GM23338 (cell line): ENCODE measurements at regions not wholly inside any gene's neighbourhood (a gene's known extent, or its start where the extent isn't known, plus 50 kb on each side); places are given as distances from the start of the nearest gene placed in this dataset.
"Not testable (repeated sequence)": the region's sequence is repeated elsewhere in the genome, so short reads cannot be mapped to it uniquely, and the experiment has no call there.

Source experiments
- ATAC-seq: fragments of 200-7000 bp; cut with Tn5 transposase; 3 replicates; pipeline ENCODE4 v1.9.1; 2020
- DNase-seq: peaks from one replicate; pipeline ENCODE4 v3.0.0-alpha.2; 2015; ENCODE audit warnings: low spot score
- H2AFZ ChIP-seq: fragments of 200-600 bp; sonication (generic); 2 replicates; pipeline ENCODE4 v1.8.0; 2016; ENCODE audit warnings: antibody characterized with exemption, mild to moderate bottlenecking, moderate library complexity
- H3F3A ChIP-seq: fragments of 200-600 bp; sonication (generic); replicated peaks from 2 replicates; pipeline ENCODE4 v1.8.0; 2017; ENCODE audit warnings: antibody characterized with exemption, mixed run types, low read depth
- H3K27ac ChIP-seq: fragments of 200-600 bp; sonication (generic); 2 replicates; pipeline ENCODE4 v1.6.1; 2016; ENCODE audit warnings: low read depth
- H3K27me3 ChIP-seq: fragments of 200-600 bp; sonication (generic); 2 replicates; pipeline ENCODE4 v1.8.0; 2016; ENCODE audit warnings: mild to moderate bottlenecking, mixed run types, moderate library complexity; ENCODE audit not compliant: insufficient read depth
- H3K36me3 ChIP-seq: fragments of 200-600 bp; sonication (generic); 2 replicates; pipeline ENCODE4 v1.8.0; 2016; ENCODE audit warnings: mild to moderate bottlenecking; ENCODE audit not compliant: insufficient read depth
- H3K4me1 ChIP-seq: fragments of 200-600 bp; sonication (generic); 2 replicates; pipeline ENCODE4 v1.8.0; 2016; ENCODE audit warnings: mild to moderate bottlenecking, moderate library complexity; ENCODE audit not compliant: insufficient read depth
- H3K4me2 ChIP-seq: fragments of 200-600 bp; sonication (generic); 2 replicates; pipeline ENCODE4 v1.7.1; 2017; ENCODE audit warnings: mixed run types
- H3K4me3 ChIP-seq: fragments of 200-600 bp; sonication (generic); 2 replicates; pipeline ENCODE4 v1.6.1; 2016; ENCODE audit warnings: mixed run types
- H3K79me2 ChIP-seq: fragments of 200-600 bp; sonication (generic); replicated peaks from 2 replicates; pipeline ENCODE4 v1.8.0; 2017; ENCODE audit warnings: mild to moderate bottlenecking; ENCODE audit not compliant: insufficient read depth
- H3K9me2 ChIP-seq: fragments of 200-600 bp; sonication (generic); 2 replicates; pipeline ENCODE4 v1.8.0; 2017; ENCODE audit not compliant: insufficient read depth
- H4K20me1 ChIP-seq: fragments of 200-600 bp; sonication (generic); replicated peaks from 2 replicates; pipeline ENCODE4 v1.8.0; 2017; ENCODE audit warnings: mild to moderate bottlenecking; ENCODE audit not compliant: insufficient read depth
- H3K27ac Mint-ChIP-seq: 2 replicates; pipeline ENCODE4 v1.8.0; 2020; ENCODE audit warnings: inconsistent platforms, mild to moderate bottlenecking, moderate library complexity, mixed read lengths
- H3K27me3 Mint-ChIP-seq: 3 replicates; pipeline ENCODE4 v1.8.0; 2022; ENCODE audit warnings: low read depth, mild to moderate bottlenecking, moderate library complexity, mixed read lengths, inconsistent platforms; ENCODE audit not compliant: insufficient read depth, poor library complexity
- H3K36me3 Mint-ChIP-seq: 3 replicates; pipeline ENCODE4 v1.8.0; 2021; ENCODE audit warnings: low read depth, mild to moderate bottlenecking, inconsistent platforms, moderate library complexity, mixed read lengths
- H3K4me1 Mint-ChIP-seq: 3 replicates; pipeline ENCODE4 v1.8.0; 2020; ENCODE audit warnings: mild to moderate bottlenecking, inconsistent platforms, mixed read lengths
- H3K4me3 Mint-ChIP-seq: 3 replicates; pipeline ENCODE4 v1.8.0; 2021; ENCODE audit warnings: moderate library complexity, mild to moderate bottlenecking, inconsistent platforms, mixed read lengths
- H3K9me3 Mint-ChIP-seq: 3 replicates; pipeline ENCODE4 v1.8.0; 2020; ENCODE audit warnings: moderate library complexity, mild to moderate bottlenecking, inconsistent platforms, mixed read lengths
- CREB1 ChIP-seq: fragments of 250-450 bp; sonication (Bioruptor Pico); IDR thresholded peaks from 2 replicates; pipeline ENCODE4 v1.5.0; 2020; ENCODE audit warnings: low read depth, mild to moderate bottlenecking, moderate library complexity
- EZH2 ChIP-seq: fragments of 200-600 bp; sonication (generic); IDR thresholded peaks from one replicate; pipeline ENCODE4 v1.8.0; 2017; ENCODE audit warnings: antibody characterized with exemption, mild to moderate bottlenecking, low read depth; ENCODE audit not compliant: unreplicated experiment
- EZH2phosphoT487 ChIP-seq: fragments of 200-600 bp; sonication (generic); IDR thresholded peaks from one replicate; pipeline ENCODE4 v1.8.1; 2018; ENCODE audit warnings: antibody characterized with exemption; ENCODE audit not compliant: unreplicated experiment
- JUNB ChIP-seq: IDR thresholded peaks from one replicate; pipeline ENCODE4 v1.6.1; 2016; ENCODE audit warnings: antibody characterized with exemption; ENCODE audit not compliant: unreplicated experiment
- NANOG ChIP-seq: IDR thresholded peaks from 2 replicates; pipeline ENCODE4 v1.6.1; 2016; ENCODE audit warnings: antibody characterized with exemption, borderline replicate concordance
- POLR2AphosphoS5 ChIP-seq: IDR thresholded peaks from 2 replicates; pipeline ENCODE4 v1.6.1; 2016; ENCODE audit warnings: antibody characterized with exemption, low read depth
- ZNF114 ChIP-seq: fragments of 250-450 bp; sonication (Bioruptor Pico); IDR thresholded peaks from 2 replicates; pipeline ENCODE4 v1.5.0; 2020; ENCODE audit warnings: mild to moderate bottlenecking, moderate library complexity
- ZNF331 ChIP-seq: fragments of 250-450 bp; sonication (Bioruptor Pico); IDR thresholded peaks from 2 replicates; pipeline ENCODE4 v1.5.0; 2020; ENCODE audit warnings: low read depth, mild to moderate bottlenecking, moderate library complexity
- TF ChIP-seq, protein P1 (sequence below), 2 experiments: fragments of 200-600 bp in 1 of 2; sonication (generic) in 1 of 2; conservative IDR thresholded peaks; 2 replicates each; pipeline versions ENCODE4 v1.5.1 to v1.6.1; 2016 to 2017; ENCODE audit warnings: antibody characterized with exemption in 2 of 2, low read depth in 2 of 2, mild to moderate bottlenecking in 2 of 2, moderate library complexity in 1 of 2
- TF ChIP-seq, protein P2 (sequence below): IDR thresholded peaks from 2 replicates; pipeline ENCODE4 v1.6.1; 2016; ENCODE audit warnings: antibody characterized with exemption

DNA sequence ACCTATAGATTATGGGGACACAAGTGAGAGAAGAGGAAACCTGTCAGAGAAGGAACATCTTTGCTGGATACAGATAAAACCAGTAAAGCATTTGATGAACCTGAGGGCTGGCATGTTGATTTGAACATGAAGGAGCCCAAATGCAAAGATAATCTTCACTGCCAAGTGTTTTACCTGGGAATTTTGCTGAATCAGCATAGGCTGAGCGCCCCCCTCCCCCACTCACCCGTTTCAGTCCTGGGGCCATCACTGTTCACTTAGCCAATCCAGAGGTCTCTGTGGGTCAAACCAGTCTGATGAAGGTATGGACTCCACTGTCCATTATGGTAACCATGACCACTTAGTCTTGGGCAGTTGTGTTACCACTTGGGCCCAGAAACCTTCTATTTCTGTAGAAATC is 466.0 kb upstream of the GRM7 start (continued):
- TF ChIP-seq CREB1 (CRISPR knock-in tag), result no peak
- TF ChIP-seq ZNF114, result no peak
- TF ChIP-seq ZNF331 (CRISPR knock-in tag), result no peak
- TF ChIP-seq NANOG, result no peak
- TF ChIP-seq JUNB, result no peak
- TF ChIP-seq EZH2, result no peak
- TF ChIP-seq POLR2AphosphoS5, result no peak
- TF ChIP-seq EZH2phosphoT487, result no peak
- TF ChIP-seq, protein P1, sequence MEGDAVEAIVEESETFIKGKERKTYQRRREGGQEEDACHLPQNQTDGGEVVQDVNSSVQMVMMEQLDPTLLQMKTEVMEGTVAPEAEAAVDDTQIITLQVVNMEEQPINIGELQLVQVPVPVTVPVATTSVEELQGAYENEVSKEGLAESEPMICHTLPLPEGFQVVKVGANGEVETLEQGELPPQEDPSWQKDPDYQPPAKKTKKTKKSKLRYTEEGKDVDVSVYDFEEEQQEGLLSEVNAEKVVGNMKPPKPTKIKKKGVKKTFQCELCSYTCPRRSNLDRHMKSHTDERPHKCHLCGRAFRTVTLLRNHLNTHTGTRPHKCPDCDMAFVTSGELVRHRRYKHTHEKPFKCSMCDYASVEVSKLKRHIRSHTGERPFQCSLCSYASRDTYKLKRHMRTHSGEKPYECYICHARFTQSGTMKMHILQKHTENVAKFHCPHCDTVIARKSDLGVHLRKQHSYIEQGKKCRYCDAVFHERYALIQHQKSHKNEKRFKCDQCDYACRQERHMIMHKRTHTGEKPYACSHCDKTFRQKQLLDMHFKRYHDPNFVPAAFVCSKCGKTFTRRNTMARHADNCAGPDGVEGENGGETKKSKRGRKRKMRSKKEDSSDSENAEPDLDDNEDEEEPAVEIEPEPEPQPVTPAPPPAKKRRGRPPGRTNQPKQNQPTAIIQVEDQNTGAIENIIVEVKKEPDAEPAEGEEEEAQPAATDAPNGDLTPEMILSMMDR (conservative IDR thresholded peaks at IDR 0.05; ENCODE audit: low read depth in 2 of 2), result no peak

DNA sequence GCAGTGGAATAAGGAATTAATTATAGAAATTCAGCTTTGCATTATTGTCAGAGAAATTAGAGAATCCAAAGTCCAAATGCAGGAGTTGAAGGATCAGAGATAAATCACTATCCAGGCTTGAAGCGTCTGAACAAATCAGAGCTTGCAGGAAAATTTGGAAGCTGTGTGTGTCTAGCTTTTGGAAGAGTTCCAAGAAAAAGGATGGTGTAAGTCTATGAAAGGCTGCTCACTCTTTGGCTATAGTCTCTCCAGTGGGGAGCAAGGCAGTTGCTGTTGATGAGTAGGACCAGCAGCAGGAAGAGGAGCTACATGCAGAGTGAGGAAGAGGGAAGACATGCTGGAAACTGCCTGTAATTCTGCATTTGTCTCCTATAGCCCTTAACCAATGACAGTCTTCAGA is 464.3 kb upstream of the GRM7 start:
- H3K27ac Mint-ChIP-seq, result no peak overlapping the region

DNA sequence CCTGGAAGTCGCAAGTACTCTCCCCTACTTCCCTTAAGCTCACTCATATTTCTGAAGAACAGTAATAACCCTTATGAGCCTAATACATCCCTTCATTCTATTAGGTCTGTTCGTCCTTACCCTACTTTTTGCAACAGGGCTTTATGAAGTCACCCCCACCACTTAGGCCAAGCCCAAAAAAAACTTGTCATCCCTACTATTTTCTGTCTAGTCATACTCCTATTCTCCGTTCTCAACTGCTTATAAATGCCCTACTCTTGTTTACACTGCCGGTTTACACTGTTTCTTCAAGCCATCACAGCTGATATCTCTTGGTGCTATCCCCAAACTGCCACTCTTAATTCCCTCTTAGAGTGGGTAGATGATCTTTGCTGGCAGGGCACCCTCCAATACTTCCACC is 458.2 kb upstream of the GRM7 start:
- not testable (repeated sequence) for H3K4me3 Mint-ChIP-seq, H3K4me3 ChIP-seq, ATAC-seq, H3K27me3 Mint-ChIP-seq, DNase-seq, H3K27ac Mint-ChIP-seq, H3K36me3 ChIP-seq, H3K36me3 Mint-ChIP-seq, H3K4me1 ChIP-seq, H3K27me3 ChIP-seq, H3F3A ChIP-seq, H4K20me1 ChIP-seq, H3K79me2 ChIP-seq, H3K9me2 ChIP-seq, H3K4me1 Mint-ChIP-seq, H3K4me2 ChIP-seq, H3K27ac ChIP-seq, H2AFZ ChIP-seq
- H3K9me3 Mint-ChIP-seq, result peaks cover 26% of the 10 kb centered on the region

More for the DNA sequence above, 464.3 kb upstream of the GRM7 start:
- peaks cover 4% of the 10 kb centered on the region for H3K36me3 Mint-ChIP-seq
- ATAC-seq (no peak), DNase-seq (no peak)
- H3K9me3 Mint-ChIP-seq, result peaks cover 56% of the 10 kb centered on the region
- Histone ChIP-seq H3K4me1 (no peaks in the 10 kb centered on the region), H3K36me3 (peaks cover 3% of the 10 kb centered on the region; the same call in 1 of the 2 replicates), H3K27ac (no peak overlapping the region), H2AFZ (no peak overlapping the region), H3K4me2 (no peak overlapping the region), H3K27me3 (no peaks in the 10 kb centered on the region), H3K79me2 (no peaks in the 10 kb centered on the region), H3K4me3 (no peak overlapping the region), H3K9me2 (no peaks in the 10 kb centered on the region), H4K20me1 (no peaks in the 10 kb centered on the region), H3F3A (no peaks in the 10 kb centered on the region)
- H3K4me3 Mint-ChIP-seq, result no peak overlapping the region
- peaks cover 9% of the 10 kb centered on the region for H3K4me1 Mint-ChIP-seq
- H3K27me3 Mint-ChIP-seq, result no peaks in the 10 kb centered on the region
- TF ChIP-seq NANOG (no peak), EZH2 (no peak), CREB1 (CRISPR knock-in tag) (no peak)
- TF ChIP-seq, protein P2, sequence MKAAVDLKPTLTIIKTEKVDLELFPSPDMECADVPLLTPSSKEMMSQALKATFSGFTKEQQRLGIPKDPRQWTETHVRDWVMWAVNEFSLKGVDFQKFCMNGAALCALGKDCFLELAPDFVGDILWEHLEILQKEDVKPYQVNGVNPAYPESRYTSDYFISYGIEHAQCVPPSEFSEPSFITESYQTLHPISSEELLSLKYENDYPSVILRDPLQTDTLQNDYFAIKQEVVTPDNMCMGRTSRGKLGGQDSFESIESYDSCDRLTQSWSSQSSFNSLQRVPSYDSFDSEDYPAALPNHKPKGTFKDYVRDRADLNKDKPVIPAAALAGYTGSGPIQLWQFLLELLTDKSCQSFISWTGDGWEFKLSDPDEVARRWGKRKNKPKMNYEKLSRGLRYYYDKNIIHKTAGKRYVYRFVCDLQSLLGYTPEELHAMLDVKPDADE, result no peak

DNA sequence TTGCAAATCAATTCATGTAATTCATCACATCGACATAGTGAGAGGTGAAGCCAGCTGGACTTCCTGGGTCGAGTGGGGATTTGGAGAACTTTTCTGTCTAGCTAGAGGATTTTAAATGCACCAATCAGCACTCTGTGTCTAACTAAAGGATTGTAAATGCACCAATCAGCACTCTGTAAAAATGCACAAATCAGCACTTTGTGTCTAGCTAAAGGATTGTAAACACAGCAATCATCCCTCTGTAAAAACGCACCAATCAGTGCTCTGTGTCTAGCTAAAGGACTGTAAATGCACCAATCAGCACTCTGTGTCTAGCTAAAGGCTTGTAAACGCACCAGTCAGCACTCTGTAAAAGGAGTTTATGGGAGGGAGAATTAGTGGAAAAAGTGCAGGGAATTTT is 454.0 kb upstream of the GRM7 start:
- H3K9me2 ChIP-seq, H3K4me1 Mint-ChIP-seq, DNase-seq, H3K27ac Mint-ChIP-seq, H3K79me2 ChIP-seq, H3K27me3 Mint-ChIP-seq, H3K27ac ChIP-seq, H3K27me3 ChIP-seq, H3K36me3 Mint-ChIP-seq, H3K4me3 ChIP-seq, H2AFZ ChIP-seq, H3K4me1 ChIP-seq, H3F3A ChIP-seq, H3K4me2 ChIP-seq, H4K20me1 ChIP-seq, ATAC-seq, H3K4me3 Mint-ChIP-seq: not testable (repeated sequence)
- H3K36me3 ChIP-seq, result peaks cover 11% of the 10 kb centered on the region; the same call in 1 of the 2 replicates
- H3K9me3 Mint-ChIP-seq, result peaks cover 46% of the 10 kb centered on the region
